ENCODE measurements at regions not wholly inside any gene's neighbourhood (a gene's known extent, or its start where the extent isn't known, plus 50 kb on each side); places are given as distances from the start of the nearest gene placed in this dataset.

DNA sequence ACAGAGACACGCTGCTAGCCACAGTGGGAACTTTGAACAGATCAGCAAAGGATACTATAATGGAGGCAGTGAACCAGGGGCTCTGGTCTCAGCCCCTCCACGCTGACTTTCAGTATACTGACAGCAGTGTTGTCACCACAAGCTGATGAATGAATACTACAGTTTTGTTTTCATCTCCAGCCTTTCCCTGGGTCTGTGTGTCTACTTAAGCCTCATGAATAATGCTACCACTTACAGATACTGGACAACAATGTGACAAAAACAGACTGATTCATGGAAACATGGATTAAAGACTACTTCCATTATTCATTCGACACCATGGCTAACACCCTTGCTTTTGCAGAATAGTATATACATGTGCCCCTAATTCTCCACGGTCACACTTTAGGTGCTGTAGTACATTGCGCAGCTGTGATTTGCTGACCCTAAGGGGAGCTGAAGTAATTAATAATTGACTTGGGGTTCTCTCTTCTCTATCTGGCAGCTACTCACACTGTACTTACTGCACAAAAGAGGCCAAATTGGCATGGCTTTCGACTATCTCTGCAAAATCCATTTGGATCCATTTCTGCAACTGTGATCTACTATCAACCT lies 203.2 kb upstream of the LYPLAL1 start:
- TF ChIP-seq CTCF (conservative IDR thresholded peaks at IDR 0.05; ENCODE audit: low read depth, low read length) (no peak), EZH2 (IDR thresholded peaks at IDR 0.05; ENCODE audit: low read length, unreplicated experiment) (no peak), EZH2phosphoT487 (IDR thresholded peaks at IDR 0.05; ENCODE audit: borderline replicate concordance, low read length) (no peak)
